ENCODE measurements at regions not wholly inside any gene's neighbourhood (a gene's known extent, or its start where the extent isn't known, plus 50 kb on each side); places are given as distances from the start of the nearest gene placed in this dataset.
A peak's percentile ranks its signal among the peaks of the same experiment; 100 is the strongest.

GRCh38 chr6:21856456-21856825 is 262.9 kb downstream of the SOX4 start:
- Histone ChIP-seq H3K4me2 (ENCODE audit: low read depth, low read length) (peak overlapping the region; percentile 45; the same call in 1 of the 2 replicates), H3K9me3 (ENCODE audit: control insufficient read depth, insufficient read depth, low read length) (peaks cover 2% of the 10 kb centered on the region; the same call in 1 of the 2 replicates), H3K36me3 (ENCODE audit: control insufficient read depth, insufficient read depth, low read length) (peaks cover 1% of the 10 kb centered on the region; the same call in 1 of the 2 replicates), H3K4me1 (ENCODE audit: control insufficient read depth, insufficient read depth, low read length) (peaks cover 4% of the 10 kb centered on the region; the same call in 1 of the 2 replicates), H4K20me1 (ENCODE audit: insufficient read depth, low read length) (no peaks in the 10 kb centered on the region), H3K23ac (ENCODE audit: low read depth, low read length) (no peak overlapping the region), H2AK9ac (replicated peaks; ENCODE audit: low read depth, low read length, poor library complexity) (no peak overlapping the region), H3K9ac (ENCODE audit: low read depth, low read length) (no peak overlapping the region), H3K79me1 (ENCODE audit: low read depth in 1 of 2, low read length in 2 of 2) (peaks cover 0 to 12% of the 10 kb centered on the region in 2 experiments; a peak in 1 of 4 replicates), H4K91ac (ENCODE audit: insufficient read depth, low read depth, low read length) (no peak overlapping the region), H2BK15ac (ENCODE audit: low read depth, low read length) (no peak overlapping the region), H2BK120ac (ENCODE audit: low read depth, low read length) (peak overlapping the region; percentile 33; the same call in 1 of the 2 replicates), H3K56ac (ENCODE audit: extremely low read depth, insufficient read depth, low read length) (no peak overlapping the region), H2BK5ac (ENCODE audit: low read depth, low read length, poor library complexity, severe bottlenecking) (peak overlapping the region; percentile 53), H2BK20ac (ENCODE audit: low read depth, low read length) (0 out of 2 replicates have a peak overlapping the region, but pooled peaks have one; percentile 21), H4K5ac (ENCODE audit: low read depth, low read length) (peak overlapping the region; percentile 25; the same call in 1 of the 2 replicates), H3K4me3 (ENCODE audit: insufficient read depth, low read depth, low read length) (no peak overlapping the region), H2AK5ac (ENCODE audit: low read depth, low read length) (peak overlapping the region; percentile 46; the same call in 1 of the 2 replicates), H3K4ac (ENCODE audit: low read depth, low read length) (peak overlapping the region; percentile 30), H3K9me1 (ENCODE audit: insufficient read depth, low read length) (peaks cover 4% of the 10 kb centered on the region), H2AFZ (replicated peaks; ENCODE audit: low read length, poor library complexity) (no peak overlapping the region), H3K27me3 (ENCODE audit: control insufficient read depth, insufficient read depth, low read length) (no peaks in the 10 kb centered on the region), H3K18ac (ENCODE audit: low read depth, low read length) (peak overlapping the region; percentile 33; the same call in 1 of the 2 replicates), H3K27ac (ENCODE audit: insufficient read depth, low read length) (0 out of 2 replicates have a peak overlapping the region, but pooled peaks have one; percentile 23), H4K8ac (ENCODE audit: low read depth in 2 of 2, low read length in 2 of 2) (peak overlapping the region in 1 of 2 experiments; percentile 61; a peak in 1 of 4 replicates), H3K14ac (replicated peaks; ENCODE audit: low read depth, low read length) (0 out of 2 replicates have a peak overlapping the region, but pooled peaks have one; percentile 10)
- ATAC-seq (ENCODE audit: low read depth) (peak; percentile 96), DNase-seq (peak; percentile 88)
- intact Hi-C loops (cut with micrococcal nuclease) = no loop called here
- BruUV-seq (replicated peaks) = no TSS peak
- dilution Hi-C loops (cut with HindIII; ENCODE audit: low sequenced_read_pairs, unreplicated experiment) = no loop called here
- ChIA-PET CTCF (interaction anchor here (0.6 to 1.1 kb wide), 3 partner anchors 28 to 263 kb away, joined by 3 to 5 read pairs (median 3); no protein-coding TSS in a partner anchor), POLR2A (ENCODE audit: unreplicated experiment) (no interaction called here)
- no CpG with 5 or more reads among the region's 1 CpG for WGBS, 2 experiments (ENCODE audit: extremely low coverage in 2 of 2, insufficient read length in 1 of 2)
- in situ Hi-C loops (cut with MboI; ENCODE audit: low sequenced_read_pairs) = no loop called here
- TF ChIP-seq CTCF (conservative IDR thresholded peaks at IDR 0.05; ENCODE audit: low read depth, low read length) (no peak), RCOR1 (IDR thresholded peaks at IDR 0.05; ENCODE audit: insufficient replicate concordance, low read length) (no peak), BHLHE40 (IDR thresholded peaks at IDR 0.05; ENCODE audit: low read depth, low read length) (peak; percentile 48; the same call in 1 of the 2 replicates), NFE2L2 (IDR thresholded peaks at IDR 0.05; ENCODE audit: low read depth, low read length) (no peak), MAFK (IDR thresholded peaks at IDR 0.05; ENCODE audit: low read depth, low read length) (no peak), RFX5 (IDR thresholded peaks at IDR 0.05; ENCODE audit: low read depth, low read length) (no peak), MXI1 (IDR thresholded peaks at IDR 0.05; ENCODE audit: borderline replicate concordance, low read depth, low read length) (no peak), POLR2A (IDR thresholded peaks at IDR 0.05; ENCODE audit: low read depth, low read length) (no peak), ELK1 (IDR thresholded peaks at IDR 0.05; ENCODE audit: borderline replicate concordance, low read depth, low read length) (no peak), RAD21 (IDR thresholded peaks at IDR 0.05; ENCODE audit: low read length) (no peak), CHD1 (IDR thresholded peaks at IDR 0.05; ENCODE audit: low read depth, low read length) (no peak), USF2 (IDR thresholded peaks at IDR 0.05; ENCODE audit: low read depth, low read length) (no peak), CEBPB (IDR thresholded peaks at IDR 0.05; ENCODE audit: low read depth, low read length) (peak; percentile 83), FOS (IDR thresholded peaks at IDR 0.05; ENCODE audit: low read depth, low read length) (peak; percentile 87)
